ENCODE measurements at regions not wholly inside any gene's neighbourhood (a gene's known extent, or its start where the extent isn't known, plus 50 kb on each side); places are given as distances from the start of the nearest gene placed in this dataset.

GRCh38 chr7:47654672-47655298 lies 72.9 kb upstream of the TNS3 start (continued):
- TF ChIP-seq USF2 (IDR thresholded peaks at IDR 0.05; ENCODE audit: low read depth, low read length) (no peak), BHLHE40 (IDR thresholded peaks at IDR 0.05; ENCODE audit: low read depth, low read length) (no peak), MAFK (IDR thresholded peaks at IDR 0.05; ENCODE audit: low read depth, low read length) (no peak), FOS (IDR thresholded peaks at IDR 0.05; ENCODE audit: low read depth, low read length) (no peak)
